Psoas muscle (tissue), 7 donors: ENCODE measurements at regions not wholly inside any gene's neighbourhood (a gene's known extent, or its start where the extent isn't known, plus 50 kb on each side); places are given as distances from the start of the nearest gene placed in this dataset.

Experiments used
- ATAC-seq, 4 donors: fragments of 200-7000 bp; cut with Tn5 transposase; one replicate each; pipeline ENCODE4 v1.9.1; 2020; ENCODE audit warnings: moderate library complexity in 3 of 4, mild to moderate bottlenecking in 2 of 4
- DNase-seq, 2 donors: peaks; one replicate each; pipeline ENCODE4 v3.0.0-alpha.2; 2020
- H3K27ac ChIP-seq: fragments of 200-600 bp; one replicate; pipeline ENCODE4 v1.8.0; 2022
- H3K27me3 ChIP-seq, 3 donors: fragments of 200-600 bp in 1 of 3; one replicate each; pipeline versions ENCODE4 v1.6.1 to v1.8.0; 2013 to 2022; ENCODE audit warnings: low read length in 2 of 3, mild to moderate bottlenecking in 2 of 3, moderate library complexity in 1 of 3; ENCODE audit not compliant: insufficient read depth in 3 of 3
- H3K36me3 ChIP-seq, 2 donors: fragments of 200-600 bp in 1 of 2; one replicate each; pipeline versions ENCODE4 v1.6.1 to v1.8.0; 2013 to 2022; ENCODE audit warnings: low read depth in 1 of 2, mild to moderate bottlenecking in 1 of 2, moderate library complexity in 1 of 2; ENCODE audit not compliant: insufficient read depth in 1 of 2
- H3K4me1 ChIP-seq: fragments of 200-600 bp; one replicate; pipeline ENCODE4 v1.8.0; 2022
- H3K4me3 ChIP-seq: fragments of 200-600 bp; one replicate; pipeline ENCODE4 v1.8.0; 2022; ENCODE audit warnings: mild to moderate bottlenecking
- H3K9me3 ChIP-seq: fragments of 200-600 bp; one replicate; pipeline ENCODE4 v1.8.0; 2022
- CTCF ChIP-seq: fragments of 200-600 bp; IDR thresholded peaks from one replicate; pipeline ENCODE4 v1.8.0; 2022; ENCODE audit warnings: antibody characterized with exemption
- WGBS, 3 donors: extraction: QIAGEN DNeasy Blood & Tissue Kit; methylation state at CpG; one replicate each; pipeline versions ENCODE4 v1.1.6 to v1.1.7; 2013; 5-methylcytosine and 5-hydroxymethylcytosine counted together
- intact Hi-C, 2 donors: fragments of 100-400 bp; cut with DNase I; formaldehyde crosslinking; loops; one replicate each; pipeline versions ENCODE4 v1.11.0 to v1.14.2; 2022
- donor health status: healthy with polysubstance abuse.
- donor health status: DM: no; HTN: no; CAD: no; lungs with moderate emphysema.
- donor health status: Bipolar disorder and iron deficiency.
- donor health status: healthy.
- donor health status: DM: yes; HTN: yes; CAD: no.
- donor health status: DM: no; HTN: no; CAD: no.
- donor health status: DM: yes; HTN: yes; CAD: no.

GRCh38 chr11:31884080-31884479, 73.0 kb upstream of the PAX6 start:
- intact Hi-C loops = no loop called here
- no peak overlapping the region for H3K27ac ChIP-seq
- H3K4me1 ChIP-seq = no peaks in the 10 kb centered on the region
- no peak for ATAC-seq
- H3K4me3 ChIP-seq = no peak overlapping the region
- no peak for DNase-seq
- no peak for TF ChIP-seq CTCF
- 78 to 81% (median 80%) methylated on average over 3 of the region's 3 CpGs for WGBS, 3 donors
- no peaks in the 10 kb centered on the region for H3K9me3 ChIP-seq
- peaks cover 0 to 26% (median 4%) of the 10 kb centered on the region in 3 donors for H3K27me3 ChIP-seq
- no peaks in the 10 kb centered on the region for H3K36me3 ChIP-seq

- no peaks in the 10 kb centered on the region for H3K4me1 ChIP-seq
- H3K4me3 ChIP-seq = no peak overlapping the region
- ATAC-seq (no peak), DNase-seq (no peak)
- no peak overlapping the region for H3K27ac ChIP-seq
- intact Hi-C loops = no loop called here
- H3K36me3 ChIP-seq = no peaks in the 10 kb centered on the region
- 79 to 88% (median 83%) methylated on average over 3 of the region's 3 CpGs for WGBS, 3 donors
- TF ChIP-seq CTCF = no peak
- H3K27me3 ChIP-seq = peaks cover 0 to 26% (median 4%) of the 10 kb centered on the region in 3 donors
- no peaks in the 10 kb centered on the region for H3K9me3 ChIP-seq
These were observed 72.3 kb upstream of the PAX6 start for GRCh38 chr11:31883435-31883834.

GRCh38 chr11:31882951-31883392, 71.8 kb upstream of the PAX6 start:
- Histone ChIP-seq H3K4me1 (no peaks in the 10 kb centered on the region), H3K4me3 (no peak overlapping the region), H3K36me3 (no peaks in the 10 kb centered on the region), H3K27ac (no peak overlapping the region), H3K9me3 (no peaks in the 10 kb centered on the region), H3K27me3 (peaks cover 0 to 26% (median 4%) of the 10 kb centered on the region in 3 donors)
- no peak for TF ChIP-seq CTCF
- intact Hi-C loops = no loop called here
- WGBS, 3 donors = 8 to 15% (median 10%) methylated on average over 5 of the region's 5 CpGs
- DNase-seq (no peak), ATAC-seq (no peak)

GRCh38 chr11:31881825-31882224, 70.7 kb upstream of the PAX6 start:
- intact Hi-C loops = no loop called here
- DNase-seq (no peak), ATAC-seq (no peak)
- Histone ChIP-seq H3K27ac (no peak overlapping the region), H3K4me3 (no peak overlapping the region), H3K36me3 (no peaks in the 10 kb centered on the region), H3K9me3 (no peaks in the 10 kb centered on the region), H3K27me3 (peaks cover 3 to 32% (median 4%) of the 10 kb centered on the region in 3 donors), H3K4me1 (no peaks in the 10 kb centered on the region)
- 64 to 72% (median 65%) methylated on average over 2 of the region's 2 CpGs for WGBS, 3 donors
- TF ChIP-seq CTCF = no peak

GRCh38 chr11:31879681-31880080, 68.6 kb upstream of the PAX6 start:
- H3K9me3 ChIP-seq = no peaks in the 10 kb centered on the region
- peaks cover 4 to 47% (median 6%) of the 10 kb centered on the region in 3 donors for H3K27me3 ChIP-seq
- DNase-seq (no peak), ATAC-seq (no peak)
- H3K4me1 ChIP-seq = no peaks in the 10 kb centered on the region
- H3K36me3 ChIP-seq = no peaks in the 10 kb centered on the region
- TF ChIP-seq CTCF = no peak
- no peak overlapping the region for H3K4me3 ChIP-seq
- intact Hi-C loops = loop anchor here in 1 of 2 donors (5.0 to 10.0 kb wide), 2 partner anchors 485 to 647 kb away; no protein-coding TSS in a partner anchor
- no peak overlapping the region for H3K27ac ChIP-seq
- WGBS, 3 donors = 26 to 37% (median 29%) methylated on average over 2 of the region's 2 CpGs
